ENCODE measurements at regions not wholly inside any gene's neighbourhood (a gene's known extent, or its start where the extent isn't known, plus 50 kb on each side); places are given as distances from the start of the nearest gene placed in this dataset.

GRCh38 chr10:23899166-23899565, 309.8 kb upstream of the KIAA1217 start:
- TF ChIP-seq CTCF (IDR thresholded peaks at IDR 0.05) = no peak
- no peak for TF ChIP-seq REST (IDR thresholded peaks at IDR 0.05; ENCODE audit: insufficient read depth in 1 of 2, low read depth in 2 of 2, low read length in 1 of 2)
- TF ChIP-seq SIN3A (IDR thresholded peaks at IDR 0.05; ENCODE audit: borderline replicate concordance, insufficient read depth, low read depth, low read length) = no peak
